SK-N-SH (cell line): ENCODE measurements at regions not wholly inside any gene's neighbourhood (a gene's known extent, or its start where the extent isn't known, plus 50 kb on each side); places are given as distances from the start of the nearest gene placed in this dataset.

ENCODE experiments used
- CTCF ChIA-PET: fragments of 300-600, 350-600 bp; formaldehyde crosslinking; extraction: SDS; loops from one replicate; lab custom pipeline; 2021; lab: Yijun Ruan, JAX
- POLR2A ChIA-PET: fragments of 350-600 bp; sonication (Branson Sonifier 250); formaldehyde crosslinking; extraction: SDS; loops from one replicate; lab custom pipeline; 2020; ENCODE audit warnings: antibody characterized with exemption, inconsistent platforms; lab: Yijun Ruan, JAX
- DNase-seq: peaks from one replicate; pipeline ENCODE4 v3.0.0; 2012
- H2AFZ ChIP-seq: fragments of 200-600 bp; sonication (generic); 2 replicates; pipeline ENCODE4 v1.8.1; 2016; ENCODE audit warnings: antibody characterized with exemption, mild to moderate bottlenecking, low read depth
- H3F3A ChIP-seq: fragments of 200-600 bp; sonication (generic); replicated peaks from 2 replicates; pipeline ENCODE3; 2016; ENCODE audit warnings: antibody characterized with exemption, mild to moderate bottlenecking; ENCODE audit not compliant: insufficient read depth
- H3K27ac ChIP-seq, 2 experiments: fragments of 200-500 bp in 1 of 2; fragments of 200-600 bp in 1 of 2; sonication (Bioruptor generic) in 1 of 2; sonication (generic), shearing (Covaris generic) in 1 of 2; 2 replicates each; pipeline versions ENCODE4 v1.5.1 to v1.6.1; 2014 to 2016; ENCODE audit warnings: low read depth in 2 of 2, inconsistent platforms in 1 of 2, low read length in 1 of 2, mild to moderate bottlenecking in 1 of 2, mixed read lengths in 1 of 2
- H3K27me3 ChIP-seq: fragments of 200-600 bp; sonication (generic), shearing (Covaris generic); 2 replicates; pipeline ENCODE4 v1.6.1; 2016; ENCODE audit warnings: mixed run types; ENCODE audit not compliant: insufficient read depth
- H3K36me3 ChIP-seq, 2 experiments: fragments of 200-500 bp in 1 of 2; fragments of 200-600 bp in 1 of 2; sonication (Bioruptor generic) in 1 of 2; sonication (generic) in 1 of 2; replicated peaks in 1 of 2; 2 replicates each; pipeline versions ENCODE3 to v1.5.1; 2014 to 2016; ENCODE audit warnings: low read length in 1 of 2, mild to moderate bottlenecking in 1 of 2; ENCODE audit not compliant: insufficient read depth in 2 of 2, control insufficient read depth in 1 of 2
- H3K4me1 ChIP-seq, 2 experiments: fragments of 200-500 bp in 1 of 2; fragments of 200-600 bp in 1 of 2; sonication (Bioruptor generic) in 1 of 2; sonication (generic), shearing (Covaris generic) in 1 of 2; 2 replicates each; pipeline versions ENCODE4 v1.5.1 to v1.6.1; 2014 to 2016; ENCODE audit warnings: low read depth in 1 of 2, low read length in 1 of 2, mixed run types in 1 of 2; ENCODE audit not compliant: insufficient read depth in 2 of 2, control insufficient read depth in 1 of 2
- H3K4me2 ChIP-seq: fragments of 200-600 bp; sonication (generic), shearing (Covaris generic); 2 replicates; pipeline ENCODE4 v1.6.1; 2017; ENCODE audit warnings: mixed run types
- H3K4me3 ChIP-seq, 2 experiments: fragments of 200-500 bp in 1 of 2; fragments of 200-600 bp in 1 of 2; sonication (Bioruptor generic) in 1 of 2; sonication (generic), shearing (Covaris generic) in 1 of 2; 2 replicates each; pipeline versions ENCODE4 v1.5.1 to v1.8.1; 2014 to 2016; ENCODE audit warnings: low read depth in 2 of 2, inconsistent platforms in 1 of 2, low read length in 1 of 2, mild to moderate bottlenecking in 1 of 2, mixed read lengths in 1 of 2, moderate library complexity in 1 of 2
- H3K79me2 ChIP-seq: fragments of 200-600 bp; sonication (generic); 2 replicates; pipeline ENCODE4 v1.8.1; 2017; ENCODE audit warnings: mild to moderate bottlenecking; ENCODE audit not compliant: insufficient read depth
- H3K9ac ChIP-seq: fragments of 200-600 bp; sonication (generic); 2 replicates; pipeline ENCODE4 v1.6.1; 2017; ENCODE audit warnings: mixed run types
- H3K9me2 ChIP-seq: fragments of 200-600 bp; sonication (generic); 2 replicates; pipeline ENCODE4 v1.6.1; 2017; ENCODE audit warnings: mixed run types
- H3K9me3 ChIP-seq: fragments of 200-600 bp; sonication (generic); 2 replicates; pipeline ENCODE4 v1.6.1; 2017; ENCODE audit warnings: mixed run types, mild to moderate bottlenecking, moderate library complexity
- H4K20me1 ChIP-seq: fragments of 200-600 bp; sonication (generic); 2 replicates; pipeline ENCODE4 v1.6.1; 2017; ENCODE audit warnings: mild to moderate bottlenecking, mixed run types; ENCODE audit not compliant: insufficient read depth
- CHD2 ChIP-seq: fragments of 150-350 bp; IDR thresholded peaks from 2 replicates; pipeline ENCODE4 v1.6.1; 2018; ENCODE audit warnings: low read length; ENCODE audit not compliant: partially characterized antibody
- CTCF ChIP-seq: fragments of 200-600 bp; sonication (generic); IDR thresholded peaks from 2 replicates; pipeline ENCODE4 v1.6.1; 2017; ENCODE audit warnings: antibody characterized with exemption, mild to moderate bottlenecking, moderate library complexity
- ELF1 ChIP-seq: IDR thresholded peaks from 2 replicates; pipeline ENCODE4 v1.4.0; 2012
- EP300 ChIP-seq, 2 experiments: IDR thresholded peaks; 2 replicates each; pipeline versions ENCODE4 v1.4.0 to v1.6.1; 2012; ENCODE audit warnings: borderline replicate concordance in 1 of 2, low read depth in 1 of 2, low read length in 1 of 2
- EZH2phosphoT487 ChIP-seq: fragments of 200-600 bp; sonication (generic); IDR thresholded peaks from 2 replicates; pipeline ENCODE4 v1.6.1; 2017; ENCODE audit warnings: low read depth, mixed run types, mild to moderate bottlenecking, antibody characterized with exemption, moderate library complexity, borderline replicate concordance
- FOXJ3 ChIP-seq: sonication (generic); formaldehyde crosslinking; IDR thresholded peaks from 2 replicates; pipeline ENCODE4 v1.5.1; 2020; ENCODE audit warnings: mild to moderate bottlenecking, missing genetic modification reagents
- FOXM1 ChIP-seq: IDR thresholded peaks from 2 replicates; pipeline ENCODE4 v1.4.0; 2012; ENCODE audit warnings: low read depth, mild to moderate bottlenecking
- GABPA ChIP-seq: IDR thresholded peaks from 2 replicates; pipeline ENCODE4 v1.4.0; 2012; ENCODE audit warnings: low read depth, mild to moderate bottlenecking
- GATA2 ChIP-seq: sonication (generic); formaldehyde crosslinking; IDR thresholded peaks from 2 replicates; pipeline ENCODE4 v1.5.0; 2020; ENCODE audit warnings: mild to moderate bottlenecking, missing genetic modification reagents
- JUND ChIP-seq: IDR thresholded peaks from 2 replicates; pipeline ENCODE4 v1.4.0; 2012
- MAX ChIP-seq: IDR thresholded peaks from 2 replicates; pipeline ENCODE4 v1.4.0; 2012; ENCODE audit warnings: low read depth
- MEF2A ChIP-seq: IDR thresholded peaks from 2 replicates; pipeline ENCODE4 v1.4.0; 2012; ENCODE audit warnings: low read depth, borderline replicate concordance
- MXI1 ChIP-seq: IDR thresholded peaks from 2 replicates; pipeline ENCODE4 v1.6.1; 2012; ENCODE audit warnings: mild to moderate bottlenecking, low read depth, low read length, improper control_type of control experiment
- NFIC ChIP-seq: IDR thresholded peaks from 2 replicates; pipeline ENCODE4 v1.4.0; 2012; ENCODE audit warnings: borderline replicate concordance
- NRF1 ChIP-seq: IDR thresholded peaks from 2 replicates; pipeline ENCODE4 v1.6.1; 2012; ENCODE audit warnings: low read depth, mild to moderate bottlenecking, low read length
- POLR2AphosphoS5 ChIP-seq: IDR thresholded peaks from 2 replicates; pipeline ENCODE4 v1.6.1; 2012; ENCODE audit warnings: low read depth, low read length
- RAD21 ChIP-seq: IDR thresholded peaks from 2 replicates; pipeline ENCODE4 v1.6.1; 2012; ENCODE audit warnings: mild to moderate bottlenecking, low read length
- RCOR1 ChIP-seq: fragments of 150-350 bp; IDR thresholded peaks from 2 replicates; pipeline ENCODE4 v1.6.1; 2017; ENCODE audit warnings: antibody characterized with exemption, low read length
- RFX5 ChIP-seq: IDR thresholded peaks from 2 replicates; pipeline ENCODE4 v1.6.1; 2012; ENCODE audit warnings: mild to moderate bottlenecking, improper control_type of control experiment, low read length
- SIN3A ChIP-seq: IDR thresholded peaks from 2 replicates; pipeline ENCODE4 v1.6.1; 2012; ENCODE audit warnings: low read depth, mild to moderate bottlenecking, low read length, moderate library complexity, borderline replicate concordance
- SMC3 ChIP-seq: IDR thresholded peaks from 2 replicates; pipeline ENCODE4 v1.6.1; 2012; ENCODE audit warnings: low read depth, low read length, improper control_type of control experiment
- TAF1 ChIP-seq: IDR thresholded peaks from 2 replicates; pipeline ENCODE4 v1.6.1; 2012; ENCODE audit warnings: low read depth, mild to moderate bottlenecking, low read length, moderate library complexity, borderline replicate concordance
- TCF12 ChIP-seq: IDR thresholded peaks from 2 replicates; pipeline ENCODE4 v1.4.0; 2012
- TEAD4 ChIP-seq: IDR thresholded peaks from 2 replicates; pipeline ENCODE4 v1.4.0; 2012; ENCODE audit warnings: mild to moderate bottlenecking, borderline replicate concordance; ENCODE audit not compliant: insufficient read depth
- WGBS: methylation state at CpG from one replicate; pipeline ENCODE4 v1.1.6; 2017; ENCODE audit warnings: low lambda C conversion rate; 5-methylcytosine and 5-hydroxymethylcytosine counted together
- TF ChIP-seq, protein P1 (sequence below): IDR thresholded peaks from 2 replicates; pipeline ENCODE4 v1.4.0; 2012; ENCODE audit warnings: low read depth, borderline replicate concordance
- TF ChIP-seq, protein P2 (sequence below): fragments of 150-350 bp; IDR thresholded peaks from 2 replicates; pipeline ENCODE4 v1.6.1; 2017; ENCODE audit warnings: antibody characterized with exemption, low read length, low read depth, borderline replicate concordance
- TF ChIP-seq, protein P3 (sequence below): IDR thresholded peaks from 2 replicates; pipeline ENCODE4 v1.4.0; 2012; ENCODE audit warnings: low read depth, borderline replicate concordance

- Histone ChIP-seq H3F3A (no peaks in the 10 kb centered on the region), H3K79me2 (no peaks in the 10 kb centered on the region), H3K27ac (peak overlapping the region in 1 of 2 experiments; percentile 92; a peak in 2 of 4 replicates), H3K36me3 (no peaks in the 10 kb centered on the region), H3K9ac (no peak overlapping the region), H3K27me3 (no peaks in the 10 kb centered on the region), H3K4me1 (peaks cover 4 to 8% of the 10 kb centered on the region in 2 experiments; a peak in 3 of 4 replicates), H3K9me2 (no peaks in the 10 kb centered on the region), H3K9me3 (no peaks in the 10 kb centered on the region), H3K4me2 (no peak overlapping the region), H4K20me1 (no peaks in the 10 kb centered on the region), H3K4me3 (no peak overlapping the region), H2AFZ (no peak overlapping the region)
- CTCF ChIA-PET: interaction anchor here (1.1 kb wide), 1 partner anchor 64 kb away, joined by 3 read pairs; no protein-coding TSS in a partner anchor
- POLR2A ChIA-PET: no interaction called here
- WGBS: 67% methylated on average over 2 of the region's 2 CpGs
- DNase-seq: peak; percentile 27
- no peak for TF ChIP-seq POLR2AphosphoS5
- no peak for TF ChIP-seq RCOR1
- TF ChIP-seq TAF1: no peak
- no peak for TF ChIP-seq EZH2phosphoT487
- TF ChIP-seq FOXM1: no peak
- peak; percentile 10; the same call in 1 of the 2 replicates for TF ChIP-seq RAD21
- TF ChIP-seq TCF12: 0 out of 2 replicates have a peak, but pooled peaks have one; percentile 8
- no peak for TF ChIP-seq NRF1
- TF ChIP-seq FOXJ3 (CRISPR knock-in tag): no peak
- TF ChIP-seq SIN3A: no peak
- TF ChIP-seq, protein P1, sequence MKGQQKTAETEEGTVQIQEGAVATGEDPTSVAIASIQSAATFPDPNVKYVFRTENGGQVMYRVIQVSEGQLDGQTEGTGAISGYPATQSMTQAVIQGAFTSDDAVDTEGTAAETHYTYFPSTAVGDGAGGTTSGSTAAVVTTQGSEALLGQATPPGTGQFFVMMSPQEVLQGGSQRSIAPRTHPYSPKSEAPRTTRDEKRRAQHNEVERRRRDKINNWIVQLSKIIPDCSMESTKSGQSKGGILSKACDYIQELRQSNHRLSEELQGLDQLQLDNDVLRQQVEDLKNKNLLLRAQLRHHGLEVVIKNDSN: no peak
- no peak for TF ChIP-seq CTCF
- no peak for TF ChIP-seq NFIC
- no peak for TF ChIP-seq GABPA
- no peak for TF ChIP-seq MAX
- no peak for TF ChIP-seq RFX5
- no peak for TF ChIP-seq MXI1
- peak; percentile 32 for TF ChIP-seq CHD2
- no peak for TF ChIP-seq ELF1
- TF ChIP-seq, protein P2, sequence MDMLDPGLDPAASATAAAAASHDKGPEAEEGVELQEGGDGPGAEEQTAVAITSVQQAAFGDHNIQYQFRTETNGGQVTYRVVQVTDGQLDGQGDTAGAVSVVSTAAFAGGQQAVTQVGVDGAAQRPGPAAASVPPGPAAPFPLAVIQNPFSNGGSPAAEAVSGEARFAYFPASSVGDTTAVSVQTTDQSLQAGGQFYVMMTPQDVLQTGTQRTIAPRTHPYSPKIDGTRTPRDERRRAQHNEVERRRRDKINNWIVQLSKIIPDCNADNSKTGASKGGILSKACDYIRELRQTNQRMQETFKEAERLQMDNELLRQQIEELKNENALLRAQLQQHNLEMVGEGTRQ: no peak
- TF ChIP-seq MEF2A: no peak
- no peak for TF ChIP-seq JUND
- TF ChIP-seq TEAD4: no peak
- no peak for TF ChIP-seq SMC3
- TF ChIP-seq, protein P3, sequence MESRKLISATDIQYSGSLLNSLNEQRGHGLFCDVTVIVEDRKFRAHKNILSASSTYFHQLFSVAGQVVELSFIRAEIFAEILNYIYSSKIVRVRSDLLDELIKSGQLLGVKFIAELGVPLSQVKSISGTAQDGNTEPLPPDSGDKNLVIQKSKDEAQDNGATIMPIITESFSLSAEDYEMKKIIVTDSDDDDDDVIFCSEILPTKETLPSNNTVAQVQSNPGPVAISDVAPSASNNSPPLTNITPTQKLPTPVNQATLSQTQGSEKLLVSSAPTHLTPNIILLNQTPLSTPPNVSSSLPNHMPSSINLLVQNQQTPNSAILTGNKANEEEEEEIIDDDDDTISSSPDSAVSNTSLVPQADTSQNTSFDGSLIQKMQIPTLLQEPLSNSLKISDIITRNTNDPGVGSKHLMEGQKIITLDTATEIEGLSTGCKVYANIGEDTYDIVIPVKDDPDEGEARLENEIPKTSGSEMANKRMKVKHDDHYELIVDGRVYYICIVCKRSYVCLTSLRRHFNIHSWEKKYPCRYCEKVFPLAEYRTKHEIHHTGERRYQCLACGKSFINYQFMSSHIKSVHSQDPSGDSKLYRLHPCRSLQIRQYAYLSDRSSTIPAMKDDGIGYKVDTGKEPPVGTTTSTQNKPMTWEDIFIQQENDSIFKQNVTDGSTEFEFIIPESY: no peak
- TF ChIP-seq GATA2: peak; percentile 62; the same call in 1 of the 2 replicates
- peak in 1 of 2 experiments; percentile 78; a peak in 2 of 4 replicates for TF ChIP-seq EP300 (IDR thresholded peaks at IDR 0.05; ENCODE audit: borderline replicate concordance in 1 of 2, low read depth in 1 of 2, low read length in 1 of 2)
These were observed 592.2 kb upstream of the TBL1XR1 start for GRCh38 chr3:177789500-177789899.
